GM13976 (cell line): ENCODE measurements at regions not wholly inside any gene's neighbourhood (a gene's known extent, or its start where the extent isn't known, plus 50 kb on each side); places are given as distances from the start of the nearest gene placed in this dataset.

Source experiments
- DNase-seq: peaks from one replicate; pipeline ENCODE4 v3.0.0; 2012; ENCODE audit warnings: low spot score
- CTCF ChIP-seq: IDR thresholded peaks from 2 replicates; pipeline ENCODE4 v1.5.1; 2012; ENCODE audit warnings: borderline replicate concordance, mild to moderate bottlenecking; ENCODE audit not compliant: insufficient read depth; ENCODE audit errors: extremely low read depth, missing control alignments, control extremely low read depth
- in situ Hi-C: fragments of 300-500 bp; cut with MboI; formaldehyde crosslinking; loops from one replicate; pipeline ENCODE4 v1.12.0; 2022; ENCODE audit warnings: low sequenced_read_pairs, mixed read lengths, inconsistent platforms; ENCODE audit not compliant: unreplicated experiment

GRCh38 chr10:109695988-109696387, 227.3 kb downstream of the XPNPEP1 start:
- no peak for TF ChIP-seq CTCF
- no peak for DNase-seq
- in situ Hi-C loops, result no loop called here

- in situ Hi-C loops, result no loop called here
- no peak for TF ChIP-seq CTCF
- DNase-seq, result no peak
Observed at GRCh38 chr10:109689785-109690184, 233.5 kb downstream of the XPNPEP1 start.

DNA sequence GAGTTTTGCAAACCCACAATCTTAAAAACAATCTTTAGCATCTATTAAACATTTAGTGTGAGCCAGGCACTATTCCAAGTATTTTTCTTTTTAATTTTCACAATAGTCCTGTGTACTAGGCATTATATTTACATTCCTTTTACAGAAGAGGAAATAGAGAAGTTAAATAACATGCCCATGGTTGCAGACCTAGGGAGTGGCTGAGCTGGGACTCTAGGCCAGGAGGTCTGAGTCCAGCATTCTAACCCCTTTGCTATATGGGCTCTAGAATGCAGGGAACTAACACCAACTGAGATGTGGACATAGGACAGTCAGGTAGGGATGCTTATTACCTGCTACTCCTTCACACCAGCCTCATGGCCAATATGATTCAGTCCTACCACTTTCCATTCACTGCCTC, 243.8 kb downstream of the XPNPEP1 start:
- DNase-seq, result no peak
- in situ Hi-C loops, result no loop called here
- no peak for TF ChIP-seq CTCF

GRCh38 chr10:109678857-109679256, 244.5 kb downstream of the XPNPEP1 start:
- DNase-seq, result no peak
- no peak for TF ChIP-seq CTCF
- in situ Hi-C loops, result no loop called here

- no peak for DNase-seq
- no peak for TF ChIP-seq CTCF
- in situ Hi-C loops, result no loop called here
Observed at GRCh38 chr10:109676703-109677102, 246.6 kb downstream of the XPNPEP1 start.

DNA sequence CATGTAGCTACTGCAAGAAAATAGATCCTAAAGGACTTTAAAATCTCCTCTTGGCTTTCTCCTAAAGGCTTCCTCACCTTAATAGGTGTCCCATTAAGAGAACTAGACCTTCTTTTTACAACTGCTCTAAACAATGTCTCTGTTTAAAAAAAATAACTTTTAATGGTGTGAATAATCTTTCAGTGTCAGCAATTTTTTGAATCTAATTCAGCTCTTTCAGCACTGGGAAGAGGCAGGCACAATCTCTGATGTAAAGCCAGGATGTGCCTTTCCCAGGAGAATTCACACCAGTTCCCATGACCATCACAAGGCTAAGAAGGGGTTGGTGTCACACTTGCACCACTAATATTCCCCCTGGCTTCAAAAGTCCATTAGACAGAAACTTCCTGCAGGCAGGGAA, 254.6 kb downstream of the XPNPEP1 start:
- DNase-seq, result no peak
- TF ChIP-seq CTCF, result no peak
- in situ Hi-C loops, result no loop called here

- in situ Hi-C loops, result no loop called here
- no peak for TF ChIP-seq CTCF
- DNase-seq, result no peak
Observed at GRCh38 chr10:109668154-109668665, 255.1 kb downstream of the XPNPEP1 start.
